ENCODE measurements at regions not wholly inside any gene's neighbourhood (a gene's known extent, or its start where the extent isn't known, plus 50 kb on each side); places are given as distances from the start of the nearest gene placed in this dataset.

GRCh38 chr10:128476845-128477244 lies 350.6 kb upstream of the MKI67 start:
- TF ChIP-seq POLR2A (IDR thresholded peaks at IDR 0.05) (no peak), CTCF (IDR thresholded peaks at IDR 0.05) (no peak), POLR2AphosphoS5 (IDR thresholded peaks at IDR 0.05) (no peak), EP300 (IDR thresholded peaks at IDR 0.05) (no peak)
- intact Hi-C loops (cut with DNase I): no loop called here
- Histone ChIP-seq H3K27ac (no peak overlapping the region), H3K36me3 (no peaks in the 10 kb centered on the region), H3K9me3 (no peaks in the 10 kb centered on the region), H3K4me3 (no peak overlapping the region), H3K27me3 (peaks cover 0 to 4% (median 0%) of the 10 kb centered on the region in 3 donors), H3K4me1 (no peaks in the 10 kb centered on the region)
- DNase-seq: no peak
- WGBS, 2 donors: 51 to 60% methylated on average over 4 of the region's 4 CpGs

GRCh38 chr10:128480601-128481000 lies 354.4 kb upstream of the MKI67 start:
- no peaks in the 10 kb centered on the region for H3K4me1 ChIP-seq
- H3K4me3 ChIP-seq: no peak overlapping the region
- no peak for TF ChIP-seq POLR2A (IDR thresholded peaks at IDR 0.05)
- TF ChIP-seq EP300 (IDR thresholded peaks at IDR 0.05): no peak
- no peak for TF ChIP-seq POLR2AphosphoS5 (IDR thresholded peaks at IDR 0.05)
- TF ChIP-seq CTCF (IDR thresholded peaks at IDR 0.05): no peak
- intact Hi-C loops (cut with DNase I): no loop called here
- WGBS, 2 donors: 57 to 59% methylated on average over 9 of the region's 9 CpGs
- H3K36me3 ChIP-seq: no peaks in the 10 kb centered on the region
- H3K9me3 ChIP-seq: peaks cover 0 to 3% (median 0%) of the 10 kb centered on the region in 4 donors
- H3K27ac ChIP-seq: no peak overlapping the region
- peaks cover 0 to 4% (median 0%) of the 10 kb centered on the region in 3 donors for H3K27me3 ChIP-seq
- no peak for DNase-seq

GRCh38 chr10:128481152-128481840 lies 355.1 kb upstream of the MKI67 start:
- TF ChIP-seq POLR2A (IDR thresholded peaks at IDR 0.05) (no peak), CTCF (IDR thresholded peaks at IDR 0.05) (no peak), EP300 (IDR thresholded peaks at IDR 0.05) (no peak), POLR2AphosphoS5 (IDR thresholded peaks at IDR 0.05) (no peak)
- Histone ChIP-seq H3K4me1 (no peaks in the 10 kb centered on the region), H3K9me3 (peaks cover 0 to 3% (median 0%) of the 10 kb centered on the region in 4 donors), H3K36me3 (no peaks in the 10 kb centered on the region), H3K4me3 (no peak overlapping the region), H3K27ac (no peak overlapping the region), H3K27me3 (peaks cover 0 to 4% (median 0%) of the 10 kb centered on the region in 3 donors)
- intact Hi-C loops (cut with DNase I): no loop called here
- DNase-seq: no peak
- 21 to 53% methylated on average over 21 of the region's 21 CpGs for WGBS, 2 donors

- H3K9me3 ChIP-seq: peaks cover 0 to 3% (median 0%) of the 10 kb centered on the region in 4 donors
- 83% methylated on average over 7 of the region's 7 CpGs for WGBS, 2 donors
- DNase-seq: no peak
- peaks cover 0 to 4% (median 0%) of the 10 kb centered on the region in 3 donors for H3K27me3 ChIP-seq
- no peak overlapping the region for H3K27ac ChIP-seq
- intact Hi-C loops (cut with DNase I): no loop called here
- no peaks in the 10 kb centered on the region for H3K4me1 ChIP-seq
- H3K4me3 ChIP-seq: no peak overlapping the region
- H3K36me3 ChIP-seq: no peaks in the 10 kb centered on the region
- TF ChIP-seq POLR2A (IDR thresholded peaks at IDR 0.05) (no peak), POLR2AphosphoS5 (IDR thresholded peaks at IDR 0.05) (no peak), CTCF (IDR thresholded peaks at IDR 0.05) (no peak), EP300 (IDR thresholded peaks at IDR 0.05) (no peak)
These were observed 355.8 kb upstream of the MKI67 start for GRCh38 chr10:128482052-128482451.

All from sigmoid colon (tissue), 6 donors.